ENCODE measurements at regions not wholly inside any gene's neighbourhood (a gene's known extent, or its start where the extent isn't known, plus 50 kb on each side); places are given as distances from the start of the nearest gene placed in this dataset.

DNA sequence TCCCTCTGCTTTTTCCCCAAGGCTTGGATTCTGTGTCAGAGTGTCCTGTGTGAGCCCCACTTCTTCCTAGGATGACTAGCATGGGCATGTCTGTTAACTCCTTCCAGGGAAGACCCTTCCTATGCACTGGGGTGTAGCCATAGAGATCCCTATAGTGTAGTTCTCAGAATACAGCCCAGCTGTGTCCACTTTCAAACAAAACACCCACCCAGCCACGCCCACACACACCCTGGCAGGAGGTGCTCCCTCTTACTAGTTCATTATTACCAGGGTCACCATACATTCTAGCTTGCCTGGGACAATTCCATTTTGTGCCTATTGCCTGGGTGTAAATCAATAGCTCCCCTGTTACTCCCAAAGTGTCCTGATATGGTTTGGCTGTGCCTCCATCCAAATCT, 195.6 kb downstream of the MYCN start:
- H3K9ac ChIP-seq = no peak overlapping the region
- WGBS (ENCODE audit: low lambda C conversion rate) = 0% methylated on average over 1 of the region's 1 CpG
- H3K79me2 ChIP-seq (ENCODE audit: insufficient read depth) = no peaks in the 10 kb centered on the region

DNA sequence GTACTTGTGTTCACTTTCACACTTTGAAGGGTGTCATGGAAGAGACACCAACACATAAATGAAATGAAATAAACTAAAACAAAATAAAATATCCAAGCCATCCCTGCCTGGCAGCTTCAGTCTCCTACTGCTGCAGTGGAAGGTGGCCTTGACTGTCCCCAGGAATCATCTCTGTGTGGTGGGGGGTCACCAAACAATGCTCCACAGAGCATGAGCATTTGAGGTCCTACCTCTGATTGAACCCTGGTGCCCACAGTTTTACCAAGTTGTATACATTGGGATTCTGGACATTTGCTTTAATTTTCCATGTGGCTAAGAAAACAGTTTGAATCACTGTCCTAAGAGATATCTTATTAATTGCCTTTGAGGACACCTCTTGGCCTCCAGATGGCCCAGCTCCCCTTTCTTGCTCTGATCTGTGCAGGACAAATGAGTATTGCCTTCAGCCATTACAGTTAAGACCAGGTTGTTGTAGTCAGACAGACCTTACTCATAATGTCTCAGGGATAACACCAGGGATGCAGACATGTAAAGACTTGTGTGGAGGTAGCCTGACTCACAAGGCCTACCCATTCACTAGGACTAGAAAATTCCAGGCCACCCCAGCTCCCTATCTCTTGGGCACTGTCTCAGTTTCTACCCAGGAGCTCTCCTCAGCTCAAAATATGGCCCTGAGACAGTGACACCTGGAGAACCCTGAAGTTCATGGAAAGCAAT, 195.0 kb downstream of the MYCN start:
- no peaks in the 10 kb centered on the region for H3K4me1 ChIP-seq (ENCODE audit: control insufficient read depth in 1 of 2, insufficient read depth in 2 of 2, low read depth in 1 of 2, low read length in 1 of 2)
- ChIA-PET CTCF (no interaction called here), POLR2A (no interaction called here)
- H4K20me1 ChIP-seq (ENCODE audit: insufficient read depth) = no peaks in the 10 kb centered on the region
- H3F3A ChIP-seq (replicated peaks; ENCODE audit: insufficient read depth) = no peaks in the 10 kb centered on the region
- H3K79me2 ChIP-seq (ENCODE audit: insufficient read depth) = no peaks in the 10 kb centered on the region
- no peak overlapping the region for H3K4me3 ChIP-seq (ENCODE audit: low read depth in 2 of 2, low read length in 1 of 2)
- H2AFZ ChIP-seq (ENCODE audit: low read depth) = no peak overlapping the region
- no peak overlapping the region for H3K27ac ChIP-seq (ENCODE audit: low read depth in 2 of 2, low read length in 1 of 2)
- H3K9ac ChIP-seq = no peak overlapping the region
- H3K9me3 ChIP-seq = no peaks in the 10 kb centered on the region
- DNase-seq = no peak
- no peak overlapping the region for H3K4me2 ChIP-seq
- no peaks in the 10 kb centered on the region for H3K36me3 ChIP-seq (replicated peaks in 1 of 2; ENCODE audit: control insufficient read depth in 1 of 2, insufficient read depth in 2 of 2, low read length in 1 of 2)
- H3K9me2 ChIP-seq = no peaks in the 10 kb centered on the region
- H3K27me3 ChIP-seq (ENCODE audit: insufficient read depth) = no peaks in the 10 kb centered on the region
- TF ChIP-seq FOSL2 (IDR thresholded peaks at IDR 0.05; ENCODE audit: borderline replicate concordance, low read depth) (no peak), USF2 (IDR thresholded peaks at IDR 0.05; ENCODE audit: borderline replicate concordance, low read depth, low read length) (no peak), SMC3 (IDR thresholded peaks at IDR 0.05; ENCODE audit: low read depth, low read length) (no peak), MAX (IDR thresholded peaks at IDR 0.05; ENCODE audit: low read depth) (no peak), RXRA (IDR thresholded peaks at IDR 0.05; ENCODE audit: borderline replicate concordance, low read depth) (no peak), TEAD4 (IDR thresholded peaks at IDR 0.05; ENCODE audit: borderline replicate concordance, insufficient read depth) (no peak), SIN3A (IDR thresholded peaks at IDR 0.05; ENCODE audit: borderline replicate concordance, low read depth, low read length) (no peak), ZBTB33 (IDR thresholded peaks at IDR 0.05; ENCODE audit: borderline replicate concordance, low read depth) (no peak), MEF2A (IDR thresholded peaks at IDR 0.05; ENCODE audit: borderline replicate concordance, low read depth) (no peak)

More for the DNA sequence above, 195.6 kb downstream of the MYCN start:
- TF ChIP-seq IRF3 (IDR thresholded peaks at IDR 0.05; ENCODE audit: low read depth, low read length) = no peak
- TF ChIP-seq RCOR1 (IDR thresholded peaks at IDR 0.05; ENCODE audit: low read length) = no peak
- TF ChIP-seq RXRA (IDR thresholded peaks at IDR 0.05; ENCODE audit: borderline replicate concordance, low read depth) = no peak
- TF ChIP-seq TCF12 (IDR thresholded peaks at IDR 0.05) = no peak
- TF ChIP-seq RAD21 (IDR thresholded peaks at IDR 0.05; ENCODE audit: low read length) = no peak
- TF ChIP-seq FOXM1 (IDR thresholded peaks at IDR 0.05; ENCODE audit: low read depth) = no peak
- TF ChIP-seq TEAD4 (IDR thresholded peaks at IDR 0.05; ENCODE audit: borderline replicate concordance, insufficient read depth) = no peak
- TF ChIP-seq RFX5 (IDR thresholded peaks at IDR 0.05; ENCODE audit: low read length) = no peak
- no peak for TF ChIP-seq TAF1 (IDR thresholded peaks at IDR 0.05; ENCODE audit: borderline replicate concordance, low read depth, low read length)
- TF ChIP-seq PBX3 (IDR thresholded peaks at IDR 0.05) = no peak
- no peak for TF ChIP-seq JUND (IDR thresholded peaks at IDR 0.05)
- TF ChIP-seq, protein P1, sequence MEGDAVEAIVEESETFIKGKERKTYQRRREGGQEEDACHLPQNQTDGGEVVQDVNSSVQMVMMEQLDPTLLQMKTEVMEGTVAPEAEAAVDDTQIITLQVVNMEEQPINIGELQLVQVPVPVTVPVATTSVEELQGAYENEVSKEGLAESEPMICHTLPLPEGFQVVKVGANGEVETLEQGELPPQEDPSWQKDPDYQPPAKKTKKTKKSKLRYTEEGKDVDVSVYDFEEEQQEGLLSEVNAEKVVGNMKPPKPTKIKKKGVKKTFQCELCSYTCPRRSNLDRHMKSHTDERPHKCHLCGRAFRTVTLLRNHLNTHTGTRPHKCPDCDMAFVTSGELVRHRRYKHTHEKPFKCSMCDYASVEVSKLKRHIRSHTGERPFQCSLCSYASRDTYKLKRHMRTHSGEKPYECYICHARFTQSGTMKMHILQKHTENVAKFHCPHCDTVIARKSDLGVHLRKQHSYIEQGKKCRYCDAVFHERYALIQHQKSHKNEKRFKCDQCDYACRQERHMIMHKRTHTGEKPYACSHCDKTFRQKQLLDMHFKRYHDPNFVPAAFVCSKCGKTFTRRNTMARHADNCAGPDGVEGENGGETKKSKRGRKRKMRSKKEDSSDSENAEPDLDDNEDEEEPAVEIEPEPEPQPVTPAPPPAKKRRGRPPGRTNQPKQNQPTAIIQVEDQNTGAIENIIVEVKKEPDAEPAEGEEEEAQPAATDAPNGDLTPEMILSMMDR (IDR thresholded peaks at IDR 0.05) = no peak
- Histone ChIP-seq H2AFZ (ENCODE audit: low read depth) (no peak overlapping the region), H3K27me3 (ENCODE audit: insufficient read depth) (no peaks in the 10 kb centered on the region), H3K36me3 (replicated peaks in 1 of 2; ENCODE audit: control insufficient read depth in 1 of 2, insufficient read depth in 2 of 2, low read length in 1 of 2) (no peaks in the 10 kb centered on the region), H3K9me2 (no peaks in the 10 kb centered on the region), H4K20me1 (ENCODE audit: insufficient read depth) (no peaks in the 10 kb centered on the region), H3K4me2 (no peak overlapping the region), H3K4me1 (ENCODE audit: control insufficient read depth in 1 of 2, insufficient read depth in 2 of 2, low read depth in 1 of 2, low read length in 1 of 2) (no peaks in the 10 kb centered on the region), H3K27ac (ENCODE audit: low read depth in 2 of 2, low read length in 1 of 2) (no peak overlapping the region), H3K4me3 (ENCODE audit: low read depth in 2 of 2, low read length in 1 of 2) (no peak overlapping the region), H3F3A (replicated peaks; ENCODE audit: insufficient read depth) (no peaks in the 10 kb centered on the region), H3K9me3 (no peaks in the 10 kb centered on the region)
- no peak for DNase-seq
- CTCF ChIA-PET = no interaction called here
- POLR2A ChIA-PET = no interaction called here
